Cardiac fibroblast (primary cell): ENCODE measurements at regions not wholly inside any gene's neighbourhood (a gene's known extent, or its start where the extent isn't known, plus 50 kb on each side); places are given as distances from the start of the nearest gene placed in this dataset.
"Not testable (repeated sequence)": the region's sequence is repeated elsewhere in the genome, so short reads cannot be mapped to it uniquely, and the experiment has no call there.

ENCODE experiments used
- DNase-seq, 2 donors: peaks; one replicate each; pipeline versions ENCODE4 v3.0.0 to v3.0.0-alpha.2; 2010; ENCODE audit warnings: low read depth in 2 of 2
- H3K4me3 ChIP-seq, 2 donors: replicated peaks in 1 of 2; 1 replicate in 1 of 2; 2 replicates in 1 of 2; pipeline ENCODE4 v1.5.1; 2011; ENCODE audit warnings: low read depth in 2 of 2, low read length in 2 of 2, mild to moderate bottlenecking in 2 of 2, moderate library complexity in 1 of 2
- TF ChIP-seq, protein P1 (sequence below): IDR thresholded peaks from one replicate; pipeline ENCODE4 v1.5.1; 2011; ENCODE audit warnings: low read depth, mild to moderate bottlenecking, low read length, inconsistent platforms

DNA sequence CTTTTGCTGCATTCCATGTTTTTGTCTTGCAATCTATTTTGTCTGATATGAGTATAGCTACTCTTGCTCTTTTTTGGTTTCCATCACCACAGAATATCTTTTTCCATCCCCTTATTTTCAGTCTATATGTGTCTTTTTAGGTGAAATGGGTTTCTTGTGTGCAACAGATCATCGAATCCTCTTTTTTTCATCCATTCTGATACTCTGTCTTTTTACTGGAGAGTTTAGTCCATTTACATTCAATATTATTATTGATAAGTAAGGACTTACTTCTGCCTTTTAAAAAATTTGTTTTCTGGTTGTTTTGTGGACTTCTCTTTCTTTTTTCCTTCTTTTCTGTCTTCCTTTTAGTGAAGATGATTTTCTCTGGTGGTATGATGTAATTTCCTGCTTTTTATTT is 64.6 kb upstream of the CD55 start:
- DNase-seq = no peak
- TF ChIP-seq, protein P1, sequence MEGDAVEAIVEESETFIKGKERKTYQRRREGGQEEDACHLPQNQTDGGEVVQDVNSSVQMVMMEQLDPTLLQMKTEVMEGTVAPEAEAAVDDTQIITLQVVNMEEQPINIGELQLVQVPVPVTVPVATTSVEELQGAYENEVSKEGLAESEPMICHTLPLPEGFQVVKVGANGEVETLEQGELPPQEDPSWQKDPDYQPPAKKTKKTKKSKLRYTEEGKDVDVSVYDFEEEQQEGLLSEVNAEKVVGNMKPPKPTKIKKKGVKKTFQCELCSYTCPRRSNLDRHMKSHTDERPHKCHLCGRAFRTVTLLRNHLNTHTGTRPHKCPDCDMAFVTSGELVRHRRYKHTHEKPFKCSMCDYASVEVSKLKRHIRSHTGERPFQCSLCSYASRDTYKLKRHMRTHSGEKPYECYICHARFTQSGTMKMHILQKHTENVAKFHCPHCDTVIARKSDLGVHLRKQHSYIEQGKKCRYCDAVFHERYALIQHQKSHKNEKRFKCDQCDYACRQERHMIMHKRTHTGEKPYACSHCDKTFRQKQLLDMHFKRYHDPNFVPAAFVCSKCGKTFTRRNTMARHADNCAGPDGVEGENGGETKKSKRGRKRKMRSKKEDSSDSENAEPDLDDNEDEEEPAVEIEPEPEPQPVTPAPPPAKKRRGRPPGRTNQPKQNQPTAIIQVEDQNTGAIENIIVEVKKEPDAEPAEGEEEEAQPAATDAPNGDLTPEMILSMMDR = no peak

DNA sequence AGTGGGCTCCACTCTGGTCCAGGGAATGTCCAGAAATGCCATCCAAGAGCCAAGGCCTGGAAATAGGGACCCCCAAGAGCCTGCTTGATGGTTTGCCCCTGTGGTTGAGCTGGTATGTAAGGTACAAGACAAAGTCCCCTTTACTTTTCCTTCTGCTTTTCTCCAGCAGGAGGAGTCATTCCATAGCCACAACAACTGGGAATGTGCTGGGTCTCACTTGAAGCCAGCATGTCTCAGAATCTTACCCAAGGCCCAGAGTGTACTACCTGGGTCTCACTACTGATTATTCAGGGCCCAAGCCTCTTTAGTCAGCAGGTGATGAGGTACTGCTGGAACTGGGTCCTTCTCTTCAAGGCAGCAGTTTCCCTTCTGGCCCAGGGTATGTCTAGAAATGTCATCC is 62.1 kb upstream of the CD55 start:
- TF ChIP-seq, protein P1 = peak; percentile 58

More for the DNA sequence above, 64.6 kb upstream of the CD55 start:
- no peak overlapping the region for H3K4me3 ChIP-seq

DNA sequence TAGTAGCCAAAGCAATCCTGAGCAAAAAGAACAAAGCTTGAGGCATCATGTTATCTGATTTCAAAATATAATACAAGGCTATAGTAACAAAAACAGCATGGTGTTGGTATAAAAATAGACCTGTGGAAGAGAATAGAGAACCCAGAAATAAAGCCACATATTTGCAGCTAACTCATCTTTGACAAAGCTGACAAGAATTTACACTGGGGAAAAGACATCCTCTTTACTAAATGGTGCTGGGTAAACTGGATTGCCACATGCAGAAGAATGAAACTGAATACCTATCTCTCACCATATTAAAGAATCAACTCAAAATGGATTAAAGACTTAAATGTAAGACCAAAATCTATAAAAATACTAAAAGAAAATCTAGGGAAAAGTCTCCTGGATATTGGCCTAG is 59.5 kb upstream of the CD55 start:
- TF ChIP-seq, protein P1 = no peak
- DNase-seq = peak in 1 of 2 donors; percentile 36
- H3K4me3 ChIP-seq = no peak overlapping the region

More for the DNA sequence above, 62.1 kb upstream of the CD55 start:
- H3K4me3 ChIP-seq = no peak overlapping the region
- peak; percentile 61 to 71 for DNase-seq

DNA sequence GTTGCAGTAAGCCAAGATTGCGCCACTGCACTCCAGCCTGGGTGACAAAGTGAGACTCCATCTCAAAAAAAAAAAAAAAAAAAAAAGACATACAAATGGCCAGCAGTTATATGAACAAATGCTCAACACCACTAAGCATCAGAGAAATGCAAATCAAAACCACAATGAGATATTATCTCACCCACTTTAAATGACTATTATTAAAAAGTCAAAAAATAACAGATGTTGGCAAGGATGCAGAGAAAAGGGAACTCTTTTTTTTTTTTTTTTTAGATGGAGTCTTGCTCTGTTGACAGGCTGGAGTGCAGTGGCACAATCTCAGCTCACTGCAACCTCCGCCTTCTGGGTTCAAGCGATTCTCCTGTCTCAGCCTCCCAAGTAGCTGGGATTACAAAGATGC is 58.6 kb upstream of the CD55 start:
- not testable (repeated sequence) for H3K4me3 ChIP-seq, DNase-seq

DNA sequence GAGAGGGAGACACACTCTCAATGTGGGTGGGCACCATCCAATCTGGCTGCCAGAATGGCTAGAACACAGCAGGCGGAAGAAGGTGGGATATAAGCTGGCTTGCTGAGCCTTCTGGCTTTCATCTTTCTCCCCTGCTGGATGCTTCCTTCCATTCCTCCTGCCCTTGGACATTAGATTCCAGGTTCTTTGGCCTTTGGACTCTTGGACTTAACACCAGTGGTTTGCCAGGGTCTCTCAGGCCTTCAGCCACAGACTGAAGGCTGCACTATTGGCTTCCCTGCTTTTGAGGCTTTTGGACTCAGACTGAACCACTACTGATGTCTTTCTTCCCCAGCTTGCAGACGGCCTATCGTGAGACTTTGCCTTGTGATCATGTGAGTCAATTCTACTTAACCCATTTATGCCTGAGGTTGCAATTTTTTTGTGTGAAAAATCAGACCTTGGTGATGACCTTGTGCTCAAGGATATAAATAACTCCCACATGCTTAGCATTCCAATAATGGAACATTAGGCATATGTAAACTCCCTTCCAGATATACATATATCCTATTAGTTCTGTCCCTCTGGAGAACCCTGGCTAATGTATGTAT is 56.7 kb upstream of the CD55 start:
- TF ChIP-seq, protein P1 = no peak
- H3K4me3 ChIP-seq = no peak overlapping the region
- no peak for DNase-seq

DNA sequence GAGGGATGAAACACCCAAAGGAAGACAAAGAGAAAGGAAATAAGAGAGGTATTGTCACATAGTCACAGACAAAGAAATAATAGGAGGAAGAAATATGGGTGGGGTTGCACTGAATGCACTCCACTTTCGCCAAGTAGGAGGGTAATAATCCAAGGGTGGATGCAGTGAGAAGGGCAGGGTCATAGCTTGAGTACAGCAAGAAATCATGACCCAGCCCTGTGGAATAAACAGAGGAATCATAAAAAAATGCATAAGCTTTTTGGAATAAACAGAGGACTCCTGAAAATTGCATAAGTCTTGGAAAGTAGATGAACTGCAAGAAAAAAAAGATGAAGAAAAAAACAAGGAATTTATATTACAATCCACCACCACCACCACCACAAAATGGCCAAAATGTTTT is 53.1 kb upstream of the CD55 start:
- H3K4me3 ChIP-seq = no peak overlapping the region
- TF ChIP-seq, protein P1 = no peak
- no peak for DNase-seq

DNA sequence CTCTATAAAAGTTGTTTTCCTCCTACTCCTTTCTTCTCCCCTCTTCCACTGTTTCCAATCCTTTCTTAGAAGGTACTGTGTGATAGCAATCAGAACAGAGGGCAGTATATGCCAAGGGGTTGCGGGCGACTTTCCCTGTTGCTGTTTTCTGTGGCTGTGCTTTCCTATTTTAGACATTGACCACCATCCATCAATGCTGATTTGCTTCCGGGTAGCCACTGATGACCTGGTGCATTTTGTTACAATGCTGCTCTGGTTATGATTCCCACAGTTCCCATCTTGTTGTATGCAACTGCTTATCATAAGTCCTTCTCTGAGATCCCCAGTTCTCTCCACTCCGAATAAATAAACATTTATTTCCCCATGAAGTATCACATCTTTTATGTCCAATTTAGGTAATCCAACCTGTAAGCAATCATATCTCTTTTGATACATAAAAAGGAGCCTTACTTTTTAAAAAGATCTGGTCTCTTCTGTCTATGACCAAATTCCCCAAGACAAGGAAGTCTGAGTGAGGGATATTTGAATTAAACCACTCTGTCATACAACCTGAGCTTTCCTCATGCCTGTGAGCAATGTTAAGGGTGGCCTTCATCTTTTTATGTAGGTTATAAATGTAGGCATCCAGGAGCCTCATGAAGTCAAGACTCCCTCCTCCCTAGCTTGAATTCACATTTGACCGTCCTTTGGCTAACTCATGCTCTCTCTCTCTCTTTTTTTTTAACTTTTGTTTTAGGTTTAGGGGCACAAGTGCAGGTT is 52.5 kb upstream of the CD55 start:
- no peak overlapping the region for H3K4me3 ChIP-seq
- TF ChIP-seq, protein P1 = no peak
- no peak for DNase-seq
